D721Med (cell line): ENCODE measurements at regions not wholly inside any gene's neighbourhood (a gene's known extent, or its start where the extent isn't known, plus 50 kb on each side); places are given as distances from the start of the nearest gene placed in this dataset.
"Not testable (repeated sequence)": the region's sequence is repeated elsewhere in the genome, so short reads cannot be mapped to it uniquely, and the experiment has no call there.

ENCODE experiments used
- DNase-seq: peaks from one replicate; pipeline ENCODE4 v3.0.0; 2011; ENCODE audit warnings: low spot score; ENCODE audit not compliant: insufficient read length
- FAIRE-seq: peaks from 2 replicates; lab custom pipeline; 2011; peaks lifted over from hg19 to GRCh38; lab: Jason Lieb, UNC
- TF ChIP-seq, protein P1 (sequence below): IDR thresholded peaks from 2 replicates; pipeline ENCODE4 v1.5.1; 2012; ENCODE audit warnings: mild to moderate bottlenecking, control low read depth; ENCODE audit not compliant: insufficient read depth; ENCODE audit errors: missing control alignments

DNA sequence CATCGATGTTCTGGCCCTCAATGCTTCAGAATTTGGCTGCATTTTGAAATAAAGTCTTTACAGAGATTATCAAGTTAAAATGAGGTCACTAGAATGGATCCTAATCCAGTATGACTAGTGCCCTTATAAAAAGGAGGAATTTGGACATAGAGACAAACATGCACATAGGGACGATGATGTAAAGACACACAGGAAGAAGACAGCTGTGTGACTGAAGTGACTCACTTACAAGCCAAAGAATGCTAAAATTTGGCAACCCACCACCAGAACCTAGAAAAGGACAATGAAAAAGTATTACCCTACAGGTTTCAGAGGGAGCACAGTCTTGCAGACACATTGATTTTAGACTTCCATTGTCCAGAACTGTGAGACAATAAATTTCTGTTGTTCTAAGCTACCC is 322.8 kb upstream of the GJE1 start:
- FAIRE-seq = no peak
- TF ChIP-seq, protein P1, sequence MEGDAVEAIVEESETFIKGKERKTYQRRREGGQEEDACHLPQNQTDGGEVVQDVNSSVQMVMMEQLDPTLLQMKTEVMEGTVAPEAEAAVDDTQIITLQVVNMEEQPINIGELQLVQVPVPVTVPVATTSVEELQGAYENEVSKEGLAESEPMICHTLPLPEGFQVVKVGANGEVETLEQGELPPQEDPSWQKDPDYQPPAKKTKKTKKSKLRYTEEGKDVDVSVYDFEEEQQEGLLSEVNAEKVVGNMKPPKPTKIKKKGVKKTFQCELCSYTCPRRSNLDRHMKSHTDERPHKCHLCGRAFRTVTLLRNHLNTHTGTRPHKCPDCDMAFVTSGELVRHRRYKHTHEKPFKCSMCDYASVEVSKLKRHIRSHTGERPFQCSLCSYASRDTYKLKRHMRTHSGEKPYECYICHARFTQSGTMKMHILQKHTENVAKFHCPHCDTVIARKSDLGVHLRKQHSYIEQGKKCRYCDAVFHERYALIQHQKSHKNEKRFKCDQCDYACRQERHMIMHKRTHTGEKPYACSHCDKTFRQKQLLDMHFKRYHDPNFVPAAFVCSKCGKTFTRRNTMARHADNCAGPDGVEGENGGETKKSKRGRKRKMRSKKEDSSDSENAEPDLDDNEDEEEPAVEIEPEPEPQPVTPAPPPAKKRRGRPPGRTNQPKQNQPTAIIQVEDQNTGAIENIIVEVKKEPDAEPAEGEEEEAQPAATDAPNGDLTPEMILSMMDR = no peak
- no peak for DNase-seq

DNA sequence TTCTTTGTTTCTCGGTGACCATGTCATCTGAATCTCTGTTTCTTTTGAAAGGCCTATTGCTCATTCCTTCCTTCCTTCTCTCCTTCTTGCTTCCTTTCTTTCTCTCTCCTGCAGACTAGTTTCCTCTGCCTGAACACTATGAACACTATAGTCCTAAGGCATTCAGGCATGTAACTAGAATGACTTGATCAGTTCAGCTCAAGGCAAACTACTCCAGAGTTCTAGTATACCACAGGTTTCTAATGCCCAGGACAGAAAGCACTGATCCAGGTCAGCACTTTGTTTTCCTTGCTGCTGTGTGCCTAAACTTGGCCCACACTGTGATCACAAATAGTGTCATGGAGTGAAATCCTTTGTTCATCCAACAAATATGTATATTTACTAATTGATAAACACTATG is 324.1 kb upstream of the GJE1 start:
- TF ChIP-seq, protein P1 = no peak
- no peak for DNase-seq
- no peak for FAIRE-seq

DNA sequence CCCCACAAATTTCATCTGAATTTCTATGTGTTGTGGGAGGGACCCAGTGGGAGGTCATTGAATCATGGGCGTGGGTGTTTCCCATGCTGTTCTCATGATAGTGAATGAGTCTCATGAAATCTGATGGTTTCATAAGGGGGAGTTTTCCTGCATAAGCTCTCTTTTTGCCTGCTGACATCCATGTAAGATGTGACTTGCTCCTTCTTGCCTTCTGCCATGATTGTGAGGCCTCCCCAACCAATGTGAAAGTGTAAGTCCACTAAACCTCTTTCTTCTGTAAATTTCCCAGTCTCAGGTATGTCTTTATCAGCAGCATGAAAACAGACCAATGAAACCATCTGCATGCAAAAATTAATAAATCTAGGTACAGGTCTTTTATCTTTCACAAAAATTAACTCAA is 331.8 kb upstream of the GJE1 start:
- not testable (repeated sequence) for FAIRE-seq, DNase-seq

DNA sequence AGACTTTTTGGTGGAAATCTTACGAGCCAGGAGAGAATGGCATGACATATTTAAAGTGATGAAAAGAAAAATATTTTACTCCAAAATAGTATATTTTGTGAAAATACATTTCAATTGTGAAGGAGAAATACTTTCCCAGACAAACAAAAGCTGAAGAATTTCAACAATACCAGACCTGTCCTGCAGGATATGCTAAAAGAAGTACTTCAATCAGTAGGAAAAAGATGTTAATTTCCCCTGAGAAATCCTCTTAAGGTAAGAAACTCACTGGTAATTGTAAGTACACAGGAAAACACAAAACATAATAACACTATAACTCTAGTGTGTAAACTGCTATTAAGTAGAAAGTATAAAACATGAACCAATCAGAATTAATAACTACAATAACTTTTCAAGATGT is 341.8 kb upstream of the GJE1 start:
- no peak for DNase-seq
- no peak for FAIRE-seq
- TF ChIP-seq, protein P1 = no peak

DNA sequence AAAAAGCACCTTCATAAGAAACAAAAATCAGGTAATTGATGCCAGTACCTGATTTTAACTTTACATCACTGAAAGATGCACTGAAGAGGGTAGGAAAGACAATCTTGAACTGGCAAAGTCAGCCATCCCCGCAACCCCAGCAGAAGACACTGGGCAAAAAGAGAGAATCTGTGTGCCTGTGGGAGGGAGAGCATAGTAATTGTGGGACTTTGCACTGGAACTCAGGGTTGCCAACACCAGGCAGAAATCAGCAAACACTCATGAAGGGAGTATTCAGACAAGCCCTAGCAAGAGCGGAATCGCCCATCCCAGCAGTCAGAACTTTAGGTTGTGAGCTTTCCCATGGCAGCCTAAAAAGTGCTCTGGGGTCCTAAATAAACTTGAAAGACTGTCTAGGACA is 344.6 kb upstream of the GJE1 start:
- TF ChIP-seq, protein P1 = no peak
- DNase-seq = no peak
- no peak for FAIRE-seq

DNA sequence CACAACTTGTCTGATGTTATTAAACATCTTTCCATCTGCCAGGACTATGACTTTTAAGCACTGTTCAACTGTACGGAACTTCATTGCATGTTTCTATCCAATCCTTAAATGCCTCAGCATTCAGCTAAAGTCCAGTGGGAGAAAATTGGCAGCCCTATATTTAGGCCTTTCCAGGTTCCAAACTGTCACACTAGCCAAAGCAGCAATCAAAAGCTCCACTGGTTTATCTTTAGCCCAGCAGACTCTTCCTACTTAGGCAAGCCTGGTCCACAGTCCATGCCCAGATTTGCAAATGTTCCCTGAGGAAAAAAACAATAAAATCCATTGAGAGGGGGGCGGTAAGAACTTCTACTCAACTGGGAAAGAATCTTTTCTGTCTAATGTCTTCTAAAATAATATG is 349.1 kb upstream of the GJE1 start:
- FAIRE-seq (no peak), DNase-seq (no peak)
- TF ChIP-seq, protein P1 = no peak

DNA sequence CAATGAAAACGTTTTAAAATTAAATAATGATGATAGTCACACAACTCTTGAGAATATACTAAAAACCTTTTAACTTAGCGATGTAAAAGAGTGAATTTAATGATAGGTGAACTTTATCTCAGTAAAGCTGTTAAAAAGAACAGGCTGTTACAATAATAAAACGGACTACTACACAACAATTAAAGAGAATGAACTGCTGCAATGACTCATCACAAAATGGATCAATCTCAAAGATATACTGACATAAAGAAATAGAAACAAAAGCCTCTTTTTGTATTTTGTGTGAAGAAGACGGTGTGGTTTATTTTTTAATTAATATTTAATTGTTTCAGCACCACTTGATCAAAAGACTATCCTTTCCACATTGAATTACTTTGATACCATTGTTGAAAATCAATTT is 352.4 kb upstream of the GJE1 start:
- TF ChIP-seq, protein P1 = no peak
- FAIRE-seq (no peak), DNase-seq (no peak)

DNA sequence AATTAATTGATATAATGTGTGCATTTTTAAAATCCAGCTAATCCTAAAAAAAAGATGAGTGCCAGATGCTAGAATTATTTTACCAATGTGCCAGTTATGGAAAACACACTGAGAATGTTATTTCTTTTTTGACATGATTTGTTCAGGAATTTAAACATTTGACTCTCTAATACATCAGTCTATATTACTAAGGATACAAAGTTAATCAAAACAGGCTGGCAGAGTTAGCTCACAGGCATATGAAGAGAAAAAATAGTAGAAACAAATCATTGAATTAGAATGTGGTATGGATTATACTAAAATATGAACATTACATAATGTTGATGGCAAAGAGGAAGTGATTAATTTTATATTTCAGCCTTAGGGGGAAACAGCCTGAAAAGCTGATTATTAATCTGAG is 368.3 kb upstream of the GJE1 start:
- DNase-seq (no peak), FAIRE-seq (no peak)
- TF ChIP-seq, protein P1 = no peak
